GM12874 (cell line): ENCODE measurements at regions not wholly inside any gene's neighbourhood (a gene's known extent, or its start where the extent isn't known, plus 50 kb on each side); places are given as distances from the start of the nearest gene placed in this dataset.

Experiments used
- CTCF ChIP-seq: IDR thresholded peaks from 2 replicates; pipeline ENCODE4 v1.5.1; 2011; ENCODE audit warnings: low read depth, mild to moderate bottlenecking, control low read depth, low read length, moderate library complexity; ENCODE audit not compliant: insufficient read depth

GRCh38 chr12:131282292-131283080 is 328.8 kb downstream of the ADGRD1 start:
- no peak for TF ChIP-seq CTCF

- no peak for TF ChIP-seq CTCF
These were observed 329.6 kb downstream of the ADGRD1 start for GRCh38 chr12:131283191-131283861.

GRCh38 chr12:131287015-131287937 is 333.6 kb downstream of the ADGRD1 start:
- no peak for TF ChIP-seq CTCF

GRCh38 chr12:131287938-131288764 is 334.4 kb downstream of the ADGRD1 start:
- TF ChIP-seq CTCF = no peak

GRCh38 chr12:131290255-131290959 is 336.7 kb downstream of the ADGRD1 start:
- TF ChIP-seq CTCF = no peak

- no peak for TF ChIP-seq CTCF
These were observed 356.0 kb downstream of the ADGRD1 start for GRCh38 chr12:131309700-131310099.
